ENCODE measurements at regions not wholly inside any gene's neighbourhood (a gene's known extent, or its start where the extent isn't known, plus 50 kb on each side); places are given as distances from the start of the nearest gene placed in this dataset.

GRCh38 chr1:60137406-60137805, 63.8 kb upstream of the C1orf87 start:
- DNase-seq = no peak
- H3K27me3 ChIP-seq (ENCODE audit: control insufficient read depth, insufficient read depth, low read length) = no peaks in the 10 kb centered on the region

GRCh38 chr1:60136395-60136794, 62.8 kb upstream of the C1orf87 start:
- Histone ChIP-seq H3K4me3 (ENCODE audit: insufficient read depth, low read depth, low read length) (no peak overlapping the region), H3K36me3 (replicated peaks; ENCODE audit: control insufficient read depth, insufficient read depth, low read length) (no peaks in the 10 kb centered on the region), H3K27me3 (ENCODE audit: control insufficient read depth, insufficient read depth, low read length) (no peaks in the 10 kb centered on the region)
- DNase-seq = no peak

More at GRCh38 chr1:60137406-60137805, 63.8 kb upstream of the C1orf87 start:
- Histone ChIP-seq H3K4me3 (ENCODE audit: insufficient read depth, low read depth, low read length) (no peak overlapping the region), H3K36me3 (replicated peaks; ENCODE audit: control insufficient read depth, insufficient read depth, low read length) (no peaks in the 10 kb centered on the region)

- no peaks in the 10 kb centered on the region for H3K27me3 ChIP-seq (ENCODE audit: control insufficient read depth, insufficient read depth, low read length)
- DNase-seq = no peak
- H3K4me3 ChIP-seq (ENCODE audit: insufficient read depth, low read depth, low read length) = no peak overlapping the region
- H3K36me3 ChIP-seq (replicated peaks; ENCODE audit: control insufficient read depth, insufficient read depth, low read length) = no peaks in the 10 kb centered on the region
Observed at GRCh38 chr1:60134716-60135115, 61.1 kb upstream of the C1orf87 start.

- DNase-seq = no peak
- Histone ChIP-seq H3K27me3 (ENCODE audit: control insufficient read depth, insufficient read depth, low read length) (no peaks in the 10 kb centered on the region), H3K36me3 (replicated peaks; ENCODE audit: control insufficient read depth, insufficient read depth, low read length) (no peaks in the 10 kb centered on the region), H3K4me3 (ENCODE audit: insufficient read depth, low read depth, low read length) (no peak overlapping the region)
Observed at GRCh38 chr1:60133848-60134247, 60.3 kb upstream of the C1orf87 start.

GRCh38 chr1:60133000-60133673, 59.6 kb upstream of the C1orf87 start:
- H3K4me3 ChIP-seq (ENCODE audit: insufficient read depth, low read depth, low read length) = no peak overlapping the region
- no peaks in the 10 kb centered on the region for H3K27me3 ChIP-seq (ENCODE audit: control insufficient read depth, insufficient read depth, low read length)
- no peaks in the 10 kb centered on the region for H3K36me3 ChIP-seq (replicated peaks; ENCODE audit: control insufficient read depth, insufficient read depth, low read length)
- DNase-seq = no peak

- Histone ChIP-seq H3K27me3 (ENCODE audit: control insufficient read depth, insufficient read depth, low read length) (no peaks in the 10 kb centered on the region), H3K4me3 (ENCODE audit: insufficient read depth, low read depth, low read length) (no peak overlapping the region)
- no peak for DNase-seq
Observed at GRCh38 chr1:60132108-60132507, 58.5 kb upstream of the C1orf87 start.

GRCh38 chr1:60130703-60131102, 57.1 kb upstream of the C1orf87 start:
- DNase-seq = no peak
- H3K27me3 ChIP-seq (ENCODE audit: control insufficient read depth, insufficient read depth, low read length) = no peaks in the 10 kb centered on the region
- no peaks in the 10 kb centered on the region for H3K36me3 ChIP-seq (replicated peaks; ENCODE audit: control insufficient read depth, insufficient read depth, low read length)
- H3K4me3 ChIP-seq (ENCODE audit: insufficient read depth, low read depth, low read length) = no peak overlapping the region

More at GRCh38 chr1:60132108-60132507, 58.5 kb upstream of the C1orf87 start:
- no peaks in the 10 kb centered on the region for H3K36me3 ChIP-seq (replicated peaks; ENCODE audit: control insufficient read depth, insufficient read depth, low read length)

GRCh38 chr1:60129911-60130310, 56.3 kb upstream of the C1orf87 start:
- Histone ChIP-seq H3K27me3 (ENCODE audit: control insufficient read depth, insufficient read depth, low read length) (no peaks in the 10 kb centered on the region), H3K36me3 (replicated peaks; ENCODE audit: control insufficient read depth, insufficient read depth, low read length) (no peaks in the 10 kb centered on the region), H3K4me3 (ENCODE audit: insufficient read depth, low read depth, low read length) (no peak overlapping the region)
- DNase-seq = no peak

GRCh38 chr1:60126723-60127122, 53.2 kb upstream of the C1orf87 start:
- Histone ChIP-seq H3K4me3 (ENCODE audit: insufficient read depth, low read depth, low read length) (no peak overlapping the region), H3K27me3 (ENCODE audit: control insufficient read depth, insufficient read depth, low read length) (no peaks in the 10 kb centered on the region), H3K36me3 (replicated peaks; ENCODE audit: control insufficient read depth, insufficient read depth, low read length) (no peaks in the 10 kb centered on the region)
- no peak for DNase-seq

All from H7 (cell line).